Astrocyte (in vitro differentiated cells and primary cell): ENCODE measurements at regions not wholly inside any gene's neighbourhood (a gene's known extent, or its start where the extent isn't known, plus 50 kb on each side); places are given as distances from the start of the nearest gene placed in this dataset.

Source experiments
- DNase-seq: peaks from one replicate; pipeline ENCODE4 v3.0.0-alpha.2; 2010; ENCODE audit warnings: low read depth
- FAIRE-seq: peaks from 2 replicates; lab custom pipeline; 2011; peaks lifted over from hg19 to GRCh38; lab: Jason Lieb, UNC
- H2AFZ ChIP-seq: 2 replicates; pipeline ENCODE4 v1.6.0; 2012; ENCODE audit warnings: low read depth, low read length, inconsistent platforms
- H3K27ac ChIP-seq: 2 replicates; pipeline ENCODE4 v1.5.1; 2011; ENCODE audit warnings: low read depth, low read length, inconsistent platforms
- H3K27me3 ChIP-seq: 2 replicates; pipeline ENCODE4 v1.6.0; 2011; ENCODE audit warnings: low read length, inconsistent platforms; ENCODE audit not compliant: insufficient read depth
- H3K36me3 ChIP-seq: 2 replicates; pipeline ENCODE4 v1.5.1; 2011; ENCODE audit warnings: low read length, inconsistent platforms; ENCODE audit not compliant: insufficient read depth
- H3K4me1 ChIP-seq: 2 replicates; pipeline ENCODE4 v1.5.1; 2011; ENCODE audit warnings: low read length, inconsistent platforms; ENCODE audit not compliant: insufficient read depth
- H3K4me2 ChIP-seq: 2 replicates; pipeline ENCODE4 v1.6.0; 2012; ENCODE audit warnings: low read length, inconsistent platforms
- H3K4me3 ChIP-seq: 2 replicates; pipeline ENCODE4 v1.5.1; 2011; ENCODE audit warnings: low read depth, mild to moderate bottlenecking, low read length, inconsistent platforms; ENCODE audit not compliant: insufficient read depth
- H3K79me2 ChIP-seq: 2 replicates; pipeline ENCODE4 v1.6.0; 2012; ENCODE audit warnings: mild to moderate bottlenecking, low read length, inconsistent platforms; ENCODE audit not compliant: insufficient read depth
- H3K9ac ChIP-seq: 2 replicates; pipeline ENCODE4 v1.6.0; 2012; ENCODE audit warnings: mild to moderate bottlenecking, low read length, inconsistent platforms
- H3K9me3 ChIP-seq: 2 replicates; pipeline ENCODE4 v1.5.1; 2012; ENCODE audit warnings: low read depth, mild to moderate bottlenecking, low read length, inconsistent platforms; ENCODE audit not compliant: insufficient read depth
- H4K20me1 ChIP-seq: 2 replicates; pipeline ENCODE4 v1.6.0; 2012; ENCODE audit warnings: low read length, inconsistent platforms; ENCODE audit not compliant: insufficient read depth
- H3K27ac Mint-ChIP-seq: one replicate; pipeline ENCODE4 v1.8.0; 2021; ENCODE audit warnings: mild to moderate bottlenecking, mixed read lengths; ENCODE audit not compliant: unreplicated experiment
- H3K27me3 Mint-ChIP-seq: one replicate; pipeline ENCODE4 v1.8.0; 2021; ENCODE audit warnings: low read depth, mixed read lengths; ENCODE audit not compliant: unreplicated experiment
- H3K36me3 Mint-ChIP-seq: one replicate; pipeline ENCODE4 v1.8.0; 2021; ENCODE audit warnings: low read depth, mixed read lengths; ENCODE audit not compliant: unreplicated experiment
- H3K4me1 Mint-ChIP-seq: one replicate; pipeline ENCODE4 v1.8.0; 2021; ENCODE audit warnings: low read depth, mixed read lengths; ENCODE audit not compliant: unreplicated experiment
- H3K4me3 Mint-ChIP-seq: one replicate; pipeline ENCODE4 v1.8.0; 2021; ENCODE audit warnings: mild to moderate bottlenecking, moderate library complexity, mixed read lengths; ENCODE audit not compliant: unreplicated experiment
- H3K9me3 Mint-ChIP-seq: one replicate; pipeline ENCODE4 v1.8.0; 2021; ENCODE audit warnings: mild to moderate bottlenecking, mixed read lengths; ENCODE audit not compliant: unreplicated experiment
- EZH2 ChIP-seq: IDR thresholded peaks from 2 replicates; pipeline ENCODE4 v1.6.1; 2012; ENCODE audit warnings: mild to moderate bottlenecking, low read length, inconsistent platforms; ENCODE audit not compliant: insufficient read depth
- TF ChIP-seq, protein P1 (sequence below): IDR thresholded peaks from 2 replicates; pipeline ENCODE4 v1.5.1; 2011; ENCODE audit warnings: low read depth, mild to moderate bottlenecking, inconsistent platforms, low read length, moderate library complexity; ENCODE audit not compliant: insufficient read depth

DNA sequence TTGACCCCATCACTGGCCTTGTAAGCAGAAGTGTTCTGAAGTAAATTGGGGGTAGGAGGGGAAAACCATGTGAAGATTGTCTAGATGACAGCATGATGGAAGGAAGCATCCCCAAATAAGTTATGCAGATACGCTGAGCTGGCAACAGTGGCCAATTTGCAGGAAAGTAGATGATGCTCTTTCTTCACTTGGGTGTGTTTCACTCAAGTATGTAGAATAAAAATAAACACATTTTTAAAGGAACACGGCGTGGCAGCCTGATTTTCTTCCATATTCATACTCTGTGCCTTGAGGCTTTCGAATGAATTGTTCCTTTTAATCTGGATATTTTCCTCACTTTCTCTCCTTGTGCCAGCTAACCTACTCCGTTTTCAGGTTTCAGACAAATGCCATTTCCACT is 295.5 kb upstream of the DPYD start:
- H4K20me1 ChIP-seq = no peaks in the 10 kb centered on the region
- Mint-ChIP-seq H3K4me3 (no peak overlapping the region), H3K27ac (no peak overlapping the region), H3K9me3 (no peaks in the 10 kb centered on the region), H3K27me3 (no peaks in the 10 kb centered on the region), H3K4me1 (peaks cover 7% of the 10 kb centered on the region), H3K36me3 (peaks cover 9% of the 10 kb centered on the region)
- H3K9ac ChIP-seq = no peak overlapping the region
- no peak overlapping the region for H3K4me3 ChIP-seq
- no peaks in the 10 kb centered on the region for H3K36me3 ChIP-seq
- no peak overlapping the region for H2AFZ ChIP-seq
- H3K9me3 ChIP-seq = no peaks in the 10 kb centered on the region
- no peaks in the 10 kb centered on the region for H3K4me1 ChIP-seq
- DNase-seq (peak; percentile 13), FAIRE-seq (no peak)
- H3K4me2 ChIP-seq = no peak overlapping the region
- TF ChIP-seq EZH2 = no peak
- TF ChIP-seq, protein P1, sequence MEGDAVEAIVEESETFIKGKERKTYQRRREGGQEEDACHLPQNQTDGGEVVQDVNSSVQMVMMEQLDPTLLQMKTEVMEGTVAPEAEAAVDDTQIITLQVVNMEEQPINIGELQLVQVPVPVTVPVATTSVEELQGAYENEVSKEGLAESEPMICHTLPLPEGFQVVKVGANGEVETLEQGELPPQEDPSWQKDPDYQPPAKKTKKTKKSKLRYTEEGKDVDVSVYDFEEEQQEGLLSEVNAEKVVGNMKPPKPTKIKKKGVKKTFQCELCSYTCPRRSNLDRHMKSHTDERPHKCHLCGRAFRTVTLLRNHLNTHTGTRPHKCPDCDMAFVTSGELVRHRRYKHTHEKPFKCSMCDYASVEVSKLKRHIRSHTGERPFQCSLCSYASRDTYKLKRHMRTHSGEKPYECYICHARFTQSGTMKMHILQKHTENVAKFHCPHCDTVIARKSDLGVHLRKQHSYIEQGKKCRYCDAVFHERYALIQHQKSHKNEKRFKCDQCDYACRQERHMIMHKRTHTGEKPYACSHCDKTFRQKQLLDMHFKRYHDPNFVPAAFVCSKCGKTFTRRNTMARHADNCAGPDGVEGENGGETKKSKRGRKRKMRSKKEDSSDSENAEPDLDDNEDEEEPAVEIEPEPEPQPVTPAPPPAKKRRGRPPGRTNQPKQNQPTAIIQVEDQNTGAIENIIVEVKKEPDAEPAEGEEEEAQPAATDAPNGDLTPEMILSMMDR = no peak
- no peaks in the 10 kb centered on the region for H3K27me3 ChIP-seq
- H3K27ac ChIP-seq = no peak overlapping the region
- H3K79me2 ChIP-seq = no peaks in the 10 kb centered on the region

DNA sequence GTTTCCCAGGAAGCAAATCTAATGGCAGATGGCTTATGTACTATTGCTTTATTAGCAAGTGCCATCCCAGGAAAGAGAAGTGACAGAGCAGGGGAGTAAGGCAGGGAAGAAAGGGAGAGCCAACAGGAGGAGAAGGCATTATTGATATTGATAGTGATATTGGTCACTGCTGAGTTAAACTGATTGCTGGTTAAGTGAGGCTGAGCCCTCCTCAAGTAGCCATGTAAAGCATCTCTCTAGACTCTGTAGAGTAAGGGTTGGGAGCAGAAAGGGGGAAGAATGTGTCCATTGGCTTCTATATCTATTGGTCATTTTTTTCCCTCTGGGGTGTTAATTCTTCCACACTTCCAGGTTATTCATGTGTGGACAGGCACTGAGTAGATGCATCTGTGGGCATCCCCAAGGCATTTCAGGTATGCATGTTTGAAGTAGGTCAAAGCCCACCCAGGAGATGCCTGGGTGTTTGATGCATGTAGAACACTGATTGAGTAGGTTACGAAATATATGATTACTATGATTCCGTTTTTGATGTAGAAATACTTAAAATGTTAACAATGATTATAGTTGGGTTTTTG is 290.5 kb upstream of the DPYD start:
- H3K27me3 ChIP-seq = no peaks in the 10 kb centered on the region
- peak overlapping the region; percentile 73 for H3K4me3 Mint-ChIP-seq
- peak overlapping the region; percentile 19 for H3K27ac ChIP-seq
- H3K9ac ChIP-seq = no peak overlapping the region
- H3K9me3 ChIP-seq = no peaks in the 10 kb centered on the region
- H3K27ac Mint-ChIP-seq = peak overlapping the region; percentile 83
- H3K4me1 ChIP-seq = peaks cover 18% of the 10 kb centered on the region
- DNase-seq (no peak), FAIRE-seq (no peak)
- no peaks in the 10 kb centered on the region for H3K9me3 Mint-ChIP-seq
- no peaks in the 10 kb centered on the region for H3K36me3 ChIP-seq
- H3K4me1 Mint-ChIP-seq = peaks cover 31% of the 10 kb centered on the region
- no peaks in the 10 kb centered on the region for H3K79me2 ChIP-seq
- H2AFZ ChIP-seq = no peak overlapping the region
- peak overlapping the region; percentile 25 for H3K4me3 ChIP-seq
- H3K4me2 ChIP-seq = peak overlapping the region; percentile 82
- TF ChIP-seq, protein P1 = no peak
- H4K20me1 ChIP-seq = no peaks in the 10 kb centered on the region
- H3K36me3 Mint-ChIP-seq = peaks cover 6% of the 10 kb centered on the region
- no peaks in the 10 kb centered on the region for H3K27me3 Mint-ChIP-seq

DNA sequence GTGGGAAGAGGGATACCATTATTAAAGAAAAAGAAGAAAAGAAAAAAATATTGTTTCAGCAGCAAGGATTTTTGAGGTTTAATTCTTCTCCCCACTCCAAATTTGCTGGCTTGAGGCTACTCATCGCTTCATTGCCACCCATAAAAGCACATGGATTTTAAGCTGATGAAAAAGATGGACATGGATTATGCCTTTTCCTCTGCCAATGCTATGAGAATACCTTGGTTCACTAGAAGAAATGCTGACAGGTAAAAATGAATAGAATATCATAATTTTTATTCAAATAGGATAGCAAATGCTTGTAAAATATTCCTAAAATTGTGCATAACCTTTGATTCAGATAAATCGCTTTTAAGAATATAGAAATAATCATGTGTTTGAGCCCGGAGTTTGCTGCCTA is 289.7 kb upstream of the DPYD start:
- no peak overlapping the region for H2AFZ ChIP-seq
- H4K20me1 ChIP-seq = no peaks in the 10 kb centered on the region
- H3K9ac ChIP-seq = peak overlapping the region; percentile 53
- no peaks in the 10 kb centered on the region for H3K27me3 Mint-ChIP-seq
- H3K4me1 Mint-ChIP-seq = peaks cover 31% of the 10 kb centered on the region
- peak overlapping the region; percentile 82 for H3K4me2 ChIP-seq
- no peaks in the 10 kb centered on the region for H3K79me2 ChIP-seq
- no peaks in the 10 kb centered on the region for H3K27me3 ChIP-seq
- peaks cover 4% of the 10 kb centered on the region for H3K36me3 Mint-ChIP-seq
- peak overlapping the region; percentile 81 for H3K27ac ChIP-seq
- peak overlapping the region; percentile 40 for H3K4me3 Mint-ChIP-seq
- no peaks in the 10 kb centered on the region for H3K9me3 ChIP-seq
- DNase-seq (no peak), FAIRE-seq (no peak)
- peak overlapping the region; percentile 32 for H3K4me3 ChIP-seq
- H3K4me1 ChIP-seq = peaks cover 18% of the 10 kb centered on the region
- no peaks in the 10 kb centered on the region for H3K36me3 ChIP-seq
- H3K27ac Mint-ChIP-seq = peak overlapping the region; percentile 99
- no peaks in the 10 kb centered on the region for H3K9me3 Mint-ChIP-seq
- no peak for TF ChIP-seq EZH2
- TF ChIP-seq, protein P1 = no peak
